B cell (primary cell): ENCODE measurements at regions not wholly inside any gene's neighbourhood (a gene's known extent, or its start where the extent isn't known, plus 50 kb on each side); places are given as distances from the start of the nearest gene placed in this dataset.

Experiments used
- ATAC-seq: fragments of 200-7000 bp; cut with Tn5 transposase; one replicate; pipeline ENCODE4 v1.10.0; 2021; ENCODE audit warnings: low read depth, mild to moderate bottlenecking, moderate number of reproducible peaks, moderate library complexity
- CTCF ChIA-PET: fragments of 350-600 bp; sonication (Branson Sonifier 250); formaldehyde crosslinking; loops from one replicate; lab custom pipeline; 2021; ENCODE audit warnings: antibody characterized with exemption, inconsistent platforms; lab: Charles Lee
- POLR2A ChIA-PET: fragments of 350-600 bp; sonication (Branson Sonifier 250); formaldehyde crosslinking; loops from one replicate; lab custom pipeline; 2021; ENCODE audit warnings: antibody characterized with exemption; lab: Charles Lee
- DNase-seq: peaks from one replicate; pipeline ENCODE4 v3.0.0; 2013
- H2AFZ ChIP-seq: 2 replicates; pipeline ENCODE4 v1.6.1; 2012; ENCODE audit warnings: mild to moderate bottlenecking, low read depth, low read length; ENCODE audit not compliant: insufficient read depth, poor library complexity, severe bottlenecking
- H3K27ac ChIP-seq, 2 donors: 1 replicate in 1 of 2; 2 replicates in 1 of 2; pipeline ENCODE4 v1.5.1; 2012 to 2013; ENCODE audit warnings: low read length in 2 of 2, mild to moderate bottlenecking in 2 of 2, moderate library complexity in 1 of 2
- H3K27me3 ChIP-seq, 4 experiments: fragments of 200-600 bp in 1 of 4; sonication (generic) in 1 of 4; replicated peaks in 1 of 4; 1 replicate in 2 of 4; 2 replicates in 2 of 4; pipeline versions ENCODE4 v1.6.1 to v1.7.0; 2013 to 2016; ENCODE audit warnings: low read length in 3 of 4, mild to moderate bottlenecking in 2 of 4, mixed read lengths in 1 of 4, moderate library complexity in 1 of 4; ENCODE audit not compliant: insufficient read depth in 4 of 4, control insufficient read depth in 3 of 4; ENCODE audit errors: control extremely low read depth in 1 of 4
- H3K36me3 ChIP-seq, 2 experiments: replicated peaks in 1 of 2; 1 replicate in 1 of 2; 2 replicates in 1 of 2; pipeline versions ENCODE4 v1.6.1 to v1.7.1; 2013; ENCODE audit warnings: low read length in 1 of 2; ENCODE audit not compliant: insufficient read depth in 2 of 2, control insufficient read depth in 1 of 2; ENCODE audit errors: control extremely low read depth in 1 of 2, extremely low read depth in 1 of 2
- H3K4me1 ChIP-seq, 2 donors: fragments of 200-600 bp in 1 of 2; sonication (generic) in 1 of 2; 1 replicate in 1 of 2; 2 replicates in 1 of 2; pipeline versions ENCODE4 v1.5.1 to v1.6.1; 2013 to 2017; ENCODE audit warnings: low read length in 2 of 2; ENCODE audit not compliant: control insufficient read depth in 2 of 2, insufficient read depth in 2 of 2
- H3K4me2 ChIP-seq: replicated peaks from 2 replicates; pipeline ENCODE3; 2012; ENCODE audit warnings: mild to moderate bottlenecking, low read depth, low read length; ENCODE audit not compliant: poor library complexity, severe bottlenecking
- H3K4me3 ChIP-seq, 5 experiments: fragments of 200-600 bp in 1 of 5; sonication (generic) in 1 of 5; 1 replicate in 3 of 5; 2 replicates in 2 of 5; pipeline versions ENCODE4 v1.5.1 to v1.7.0; 2011 to 2016; ENCODE audit warnings: low read length in 4 of 5, mild to moderate bottlenecking in 4 of 5, low read depth in 2 of 5, control low read depth in 1 of 5, moderate library complexity in 1 of 5; ENCODE audit not compliant: insufficient read depth in 1 of 5; ENCODE audit errors: control extremely low read depth in 1 of 5, extremely low read depth in 1 of 5
- H3K79me2 ChIP-seq: fragments of 200-600 bp; sonication (generic); one replicate; pipeline ENCODE4 v1.6.0; 2016; ENCODE audit warnings: low read length; ENCODE audit not compliant: control insufficient read depth, insufficient read depth
- H3K9ac ChIP-seq: fragments of 200-600 bp; sonication (generic); 2 replicates; pipeline ENCODE4 v1.6.1; 2017; ENCODE audit warnings: mild to moderate bottlenecking, low read length, moderate library complexity
- H3K9me3 ChIP-seq, 3 donors: one replicate each; pipeline versions ENCODE4 v1.6.1 to v1.7.1; 2013; ENCODE audit warnings: low read length in 2 of 3; ENCODE audit not compliant: control insufficient read depth in 2 of 3, insufficient read depth in 1 of 3; ENCODE audit errors: control extremely low read depth in 1 of 3
- H4K20me1 ChIP-seq: 2 replicates; pipeline ENCODE4 v1.6.0; 2012; ENCODE audit warnings: mild to moderate bottlenecking, low read length; ENCODE audit not compliant: insufficient read depth, control insufficient read depth, poor library complexity, severe bottlenecking
- H3K27ac Mint-ChIP-seq: one replicate; pipeline ENCODE4 v1.8.0; 2021; ENCODE audit warnings: mixed read lengths
- H3K27me3 Mint-ChIP-seq: one replicate; pipeline ENCODE4 v1.8.0; 2021; ENCODE audit warnings: mixed read lengths
- H3K4me1 Mint-ChIP-seq: one replicate; pipeline ENCODE4 v1.8.0; 2021; ENCODE audit warnings: mixed read lengths
- H3K4me3 Mint-ChIP-seq: one replicate; pipeline ENCODE4 v1.8.0; 2021; ENCODE audit warnings: mixed read lengths
- H3K9me3 Mint-ChIP-seq: one replicate; pipeline ENCODE4 v1.8.0; 2022; ENCODE audit warnings: mixed read lengths; ENCODE audit not compliant: insufficient read depth
- CTCF ChIP-seq: fragments of 200-600 bp; IDR thresholded peaks from one replicate; pipeline ENCODE4 v1.8.0; 2022; ENCODE audit warnings: antibody characterized with exemption, mild to moderate bottlenecking
- EZH2 ChIP-seq: IDR thresholded peaks from 2 replicates; pipeline ENCODE4 v1.6.1; 2012; ENCODE audit warnings: borderline replicate concordance, low read depth, mild to moderate bottlenecking, moderate library complexity, low read length; ENCODE audit not compliant: insufficient read depth, poor library complexity, severe bottlenecking
- WGBS: methylation state at CpG from one replicate; pipeline ENCODE4 v1.1.5; 2013; ENCODE audit warnings: missing lambda C conversion rate; ENCODE audit not compliant: insufficient coverage; 5-methylcytosine and 5-hydroxymethylcytosine counted together
- intact Hi-C: fragments of 100-400 bp; cut with micrococcal nuclease; formaldehyde crosslinking; loops from one replicate; pipeline ENCODE4 v1.10.0; 2022

DNA sequence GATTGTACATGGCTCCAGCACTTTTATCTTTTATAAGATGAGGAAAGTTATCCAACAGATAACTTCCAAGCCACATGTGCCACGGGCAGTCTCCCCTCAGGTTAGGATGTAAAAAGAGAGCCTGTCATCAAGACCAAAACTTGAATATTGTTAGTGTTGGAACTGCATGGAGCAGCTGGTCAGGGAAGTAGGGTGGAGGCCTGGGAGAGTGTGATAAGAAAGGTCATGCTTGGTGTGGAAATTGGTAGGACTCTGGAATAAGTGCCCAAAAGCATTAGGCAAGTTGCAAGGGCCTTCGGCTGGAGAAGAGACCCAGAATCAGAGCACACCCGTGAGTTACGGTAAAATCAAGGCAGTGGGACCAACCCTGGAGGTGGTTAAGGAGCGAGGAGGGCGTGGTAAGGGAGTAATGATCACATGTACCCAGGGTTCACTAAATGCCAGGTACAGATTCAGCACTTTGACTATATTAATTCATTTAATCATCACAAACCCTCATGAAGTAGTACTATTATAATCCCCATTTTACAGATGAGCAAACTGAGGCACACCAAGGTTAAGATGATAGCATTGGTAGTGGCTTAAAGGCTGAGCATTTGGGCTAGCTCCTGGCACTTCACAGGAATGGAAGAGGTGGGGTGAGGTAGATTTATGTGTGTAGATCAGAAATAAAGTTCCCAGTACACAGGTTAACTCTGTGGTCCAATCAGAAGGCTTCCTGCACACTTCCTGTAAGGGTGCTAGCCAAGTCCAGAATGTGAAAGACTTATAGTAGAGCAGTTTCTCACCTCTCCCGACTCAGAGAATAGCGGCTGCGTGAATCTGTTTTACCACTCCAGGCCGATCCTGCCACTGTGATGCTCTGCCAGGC, 96.5 kb upstream of the ZNF608 start:
- CTCF ChIA-PET: interaction anchor here (0.8 kb wide), 1 partner anchor 78 kb away, joined by 4 read pairs; no protein-coding TSS in a partner anchor
- no peak for DNase-seq
- ATAC-seq: no peak
- H3K27me3 ChIP-seq: no peaks in the 10 kb centered on the region
- Mint-ChIP-seq H3K4me1 (no peaks in the 10 kb centered on the region), H3K27ac (no peak overlapping the region), H3K27me3 (no peaks in the 10 kb centered on the region), H3K9me3 (no peaks in the 10 kb centered on the region), H3K4me3 (no peak overlapping the region)
- no peaks in the 10 kb centered on the region for H3K79me2 ChIP-seq
- no peak for TF ChIP-seq CTCF
- no peak for TF ChIP-seq EZH2
- no peak overlapping the region for H3K9ac ChIP-seq
- no peak overlapping the region for H2AFZ ChIP-seq
- H3K9me3 ChIP-seq: no peaks in the 10 kb centered on the region
- H3K4me1 ChIP-seq: no peaks in the 10 kb centered on the region
- POLR2A ChIA-PET: no interaction called here
- no peak overlapping the region for H3K27ac ChIP-seq
- no peaks in the 10 kb centered on the region for H3K36me3 ChIP-seq
- intact Hi-C loops: no loop called here
- WGBS: 100% methylated on average over 9 of the region's 10 CpGs
- H4K20me1 ChIP-seq: no peaks in the 10 kb centered on the region
- no peak overlapping the region for H3K4me3 ChIP-seq
- H3K4me2 ChIP-seq: no peak overlapping the region

- no peaks in the 10 kb centered on the region for H3K9me3 ChIP-seq
- H2AFZ ChIP-seq: no peak overlapping the region
- DNase-seq: no peak
- no peak overlapping the region for H3K9ac ChIP-seq
- H3K4me1 ChIP-seq: no peaks in the 10 kb centered on the region
- H3K27me3 ChIP-seq: no peaks in the 10 kb centered on the region
- ATAC-seq: no peak
- CTCF ChIA-PET: no interaction called here
- Mint-ChIP-seq H3K27me3 (no peaks in the 10 kb centered on the region), H3K4me1 (peaks cover 4% of the 10 kb centered on the region), H3K9me3 (no peaks in the 10 kb centered on the region), H3K4me3 (no peak overlapping the region), H3K27ac (no peak overlapping the region)
- intact Hi-C loops: no loop called here
- TF ChIP-seq EZH2 (no peak), CTCF (no peak)
- POLR2A ChIA-PET: no interaction called here
- WGBS: no CpG with 5 or more reads among the region's 4 CpGs
- H4K20me1 ChIP-seq: no peaks in the 10 kb centered on the region
- no peak overlapping the region for H3K4me3 ChIP-seq
- no peaks in the 10 kb centered on the region for H3K36me3 ChIP-seq
- no peak overlapping the region for H3K27ac ChIP-seq
- H3K4me2 ChIP-seq: no peak overlapping the region
- H3K79me2 ChIP-seq: no peaks in the 10 kb centered on the region
These were observed 97.1 kb upstream of the ZNF608 start for GRCh38 chr5:124843596-124843899.
